HG02588 (cell line): ENCODE measurements at regions not wholly inside any gene's neighbourhood (a gene's known extent, or its start where the extent isn't known, plus 50 kb on each side); places are given as distances from the start of the nearest gene placed in this dataset.
A peak's percentile ranks its signal among the peaks of the same experiment; 100 is the strongest.

Experiments used
- ATAC-seq: cut with Tn5 transposase; IDR thresholded peaks from one replicate; pipeline ENCODE4 v1.9.1; 2021; ENCODE audit warnings: mild to moderate bottlenecking, moderate library complexity; ENCODE audit not compliant: unreplicated experiment

GRCh38 chr5:159385536-159385935 is 55.2 kb upstream of the IL12B start:
- no peak for ATAC-seq

DNA sequence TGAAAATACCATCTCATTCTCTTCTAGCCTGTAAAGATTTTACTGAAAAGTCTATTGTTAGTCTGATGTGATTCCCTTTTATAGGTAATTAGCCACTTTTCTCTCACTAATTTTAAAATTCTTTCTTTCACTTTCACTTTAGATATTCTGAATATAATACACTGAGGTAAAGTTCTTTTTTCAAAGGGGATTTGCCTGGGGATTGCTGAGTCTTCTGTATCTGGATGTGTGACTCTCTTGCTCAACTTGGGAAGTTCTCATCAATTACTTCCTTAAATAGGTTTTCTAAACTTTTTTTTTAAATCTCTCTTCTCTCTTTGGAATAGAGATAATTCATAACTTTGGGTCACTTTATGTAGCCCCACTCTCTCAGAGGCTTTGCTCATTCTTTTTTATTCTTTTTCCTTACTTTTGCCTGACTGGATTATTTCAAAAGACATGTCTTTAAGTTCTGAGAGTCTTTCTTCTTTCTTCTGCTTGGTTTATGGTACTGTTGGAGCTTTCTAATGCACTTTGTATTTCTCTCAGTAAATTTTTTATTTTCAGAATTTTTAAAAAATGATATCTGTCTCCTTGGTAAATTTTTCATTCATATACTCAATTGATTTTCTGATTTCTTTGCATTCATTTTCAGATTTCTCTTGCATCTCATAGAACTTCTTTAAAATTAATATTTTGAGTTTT is 55.9 kb upstream of the IL12B start:
- no peak for ATAC-seq

DNA sequence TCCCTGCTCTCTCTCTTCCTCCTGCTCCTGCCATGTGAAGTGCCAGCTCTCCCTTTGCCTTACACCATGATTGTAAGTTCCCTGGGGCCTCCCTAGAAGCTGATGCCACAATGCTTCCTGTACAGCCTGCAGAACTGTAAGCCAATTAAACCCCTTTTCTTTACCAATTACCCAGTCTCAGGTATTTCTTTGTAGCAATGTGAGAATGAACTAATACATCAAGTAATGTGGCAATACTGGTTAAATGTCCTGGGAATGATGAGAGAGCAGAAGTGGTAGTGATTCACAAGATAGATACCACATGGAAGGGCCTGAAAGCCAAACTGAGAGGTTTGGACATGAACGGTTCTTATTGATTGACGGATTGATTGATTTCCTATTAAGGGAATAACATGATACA is 62.6 kb upstream of the IL12B start:
- no peak for ATAC-seq

DNA sequence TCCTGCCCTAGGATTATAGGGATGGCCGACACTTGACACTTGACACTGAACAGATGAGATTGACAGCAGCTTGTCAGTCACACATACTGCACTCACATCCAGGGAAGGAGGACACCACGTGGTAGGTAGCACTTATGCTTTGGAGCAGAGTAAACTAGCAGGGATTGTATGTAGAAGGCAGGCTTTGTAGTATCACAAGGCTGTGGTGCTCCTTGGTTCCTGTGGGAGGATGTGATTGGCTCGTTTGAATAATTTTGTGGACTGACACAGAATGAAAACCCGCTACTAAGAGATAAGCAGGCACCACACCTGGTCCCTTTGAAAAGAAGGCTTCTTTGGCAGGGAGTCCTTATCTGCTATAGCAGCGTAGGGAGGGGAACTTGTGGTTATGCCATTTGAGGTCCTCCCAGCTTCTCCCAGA is 63.6 kb upstream of the IL12B start:
- no peak for ATAC-seq

DNA sequence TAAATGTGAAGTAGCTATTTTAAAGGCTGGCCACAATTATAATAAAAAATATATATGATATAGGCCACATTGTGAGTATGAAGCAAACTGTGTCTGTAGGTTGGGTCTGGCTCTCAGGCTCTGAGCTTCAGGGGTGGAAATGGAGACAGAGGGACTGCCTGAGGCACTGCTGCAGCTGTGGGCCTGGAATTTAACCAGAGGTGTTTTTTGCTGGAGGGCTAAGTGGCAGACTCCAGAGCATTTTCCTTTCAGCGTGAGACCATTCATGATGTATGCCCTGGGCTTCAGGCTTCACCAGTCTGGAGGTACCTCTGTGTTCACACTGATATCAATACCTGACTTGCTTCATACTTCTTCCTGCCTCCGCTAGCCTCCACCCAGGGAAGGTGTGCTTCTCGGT is 64.9 kb upstream of the IL12B start:
- no peak for ATAC-seq

DNA sequence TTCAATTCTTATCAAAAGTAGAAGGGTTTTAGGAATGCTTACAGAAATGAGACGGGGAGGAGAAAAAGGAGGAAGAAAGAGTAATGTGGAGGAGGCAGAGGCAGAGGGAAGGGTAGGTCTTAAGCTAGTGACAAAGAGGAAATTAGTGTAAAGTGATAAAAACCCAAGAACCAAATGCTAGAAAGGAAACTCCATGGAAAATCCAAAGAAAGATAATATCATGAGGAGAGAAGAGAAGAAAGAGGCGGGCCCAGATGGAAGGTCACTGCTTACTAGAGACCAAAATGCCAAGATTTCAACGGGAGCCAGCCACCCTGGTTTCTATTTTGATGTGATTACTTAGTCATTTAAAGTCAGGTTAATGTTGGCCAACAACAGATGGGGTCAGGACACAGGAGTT is 68.6 kb upstream of the IL12B start:
- ATAC-seq = no peak

DNA sequence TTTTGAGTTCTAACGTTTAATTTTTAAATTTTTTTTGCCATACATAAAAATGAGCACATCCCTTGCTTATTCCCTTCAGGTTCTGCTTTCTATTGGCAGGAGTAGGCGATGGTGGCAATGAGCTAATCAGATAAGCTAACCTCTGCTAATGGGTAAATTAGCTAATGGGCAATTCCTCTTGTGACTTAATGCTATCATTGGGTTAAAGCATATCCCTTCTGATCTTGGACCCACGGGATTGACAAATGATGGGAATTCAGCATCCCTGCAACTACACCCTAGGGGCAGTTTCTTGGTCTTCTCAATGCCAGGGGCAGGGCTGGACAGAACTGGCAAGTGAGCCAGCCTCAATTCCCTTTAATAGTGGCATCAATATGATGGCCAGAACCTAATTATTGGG is 70.2 kb upstream of the IL12B start:
- ATAC-seq = no peak

DNA sequence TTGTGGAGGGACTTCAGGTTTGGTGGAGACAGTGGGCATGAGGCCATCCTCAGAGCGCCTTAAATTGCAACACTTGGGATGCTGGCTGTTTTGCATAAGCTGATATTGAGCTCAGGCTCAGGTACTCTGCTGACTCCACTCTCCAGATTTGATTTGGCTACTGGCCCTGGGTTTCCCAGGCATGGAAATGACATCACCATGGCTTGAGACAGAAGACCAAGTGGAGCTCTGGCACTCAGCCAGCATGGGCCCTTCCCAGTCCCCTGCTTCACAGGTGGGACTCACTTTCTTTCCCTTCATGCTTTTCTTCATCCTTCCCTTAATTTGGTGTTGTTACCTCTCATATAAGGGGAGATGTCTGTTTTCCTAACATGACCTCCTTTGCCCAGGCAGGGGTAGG is 72.0 kb upstream of the IL12B start:
- no peak for ATAC-seq

- no peak for ATAC-seq
Observed at GRCh38 chr5:159402856-159403255, 72.6 kb upstream of the IL12B start.

GRCh38 chr5:159403906-159404681 is 73.8 kb upstream of the IL12B start:
- ATAC-seq = no peak

- ATAC-seq = peak; percentile 69
Observed at GRCh38 chr5:159405611-159406031, 75.3 kb upstream of the IL12B start.

GRCh38 chr5:159406571-159406970 is 76.3 kb upstream of the IL12B start:
- no peak for ATAC-seq

DNA sequence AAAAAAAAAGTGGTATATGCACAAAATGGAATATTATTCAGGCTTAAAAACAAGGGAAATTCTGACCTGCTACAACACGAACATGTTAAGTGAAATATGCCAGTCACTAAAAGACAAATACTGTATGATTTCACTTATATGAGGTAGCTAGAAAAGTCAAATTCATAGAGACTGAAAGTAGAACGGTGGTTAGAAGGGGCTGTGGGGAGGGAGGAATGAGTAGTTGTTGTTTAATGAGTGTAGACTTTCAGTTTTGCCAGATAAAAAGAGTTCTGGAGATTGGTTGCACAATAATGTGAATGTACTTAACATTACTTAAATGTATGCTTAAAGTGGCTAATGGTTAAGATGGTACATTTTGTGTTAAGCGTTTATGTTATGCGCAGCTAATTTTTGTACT is 79.5 kb upstream of the IL12B start:
- peak; percentile 49 for ATAC-seq

- no peak for ATAC-seq
Observed at GRCh38 chr5:159410480-159410879, 80.2 kb upstream of the IL12B start.

GRCh38 chr5:159411115-159411514 is 80.8 kb upstream of the IL12B start:
- no peak for ATAC-seq

DNA sequence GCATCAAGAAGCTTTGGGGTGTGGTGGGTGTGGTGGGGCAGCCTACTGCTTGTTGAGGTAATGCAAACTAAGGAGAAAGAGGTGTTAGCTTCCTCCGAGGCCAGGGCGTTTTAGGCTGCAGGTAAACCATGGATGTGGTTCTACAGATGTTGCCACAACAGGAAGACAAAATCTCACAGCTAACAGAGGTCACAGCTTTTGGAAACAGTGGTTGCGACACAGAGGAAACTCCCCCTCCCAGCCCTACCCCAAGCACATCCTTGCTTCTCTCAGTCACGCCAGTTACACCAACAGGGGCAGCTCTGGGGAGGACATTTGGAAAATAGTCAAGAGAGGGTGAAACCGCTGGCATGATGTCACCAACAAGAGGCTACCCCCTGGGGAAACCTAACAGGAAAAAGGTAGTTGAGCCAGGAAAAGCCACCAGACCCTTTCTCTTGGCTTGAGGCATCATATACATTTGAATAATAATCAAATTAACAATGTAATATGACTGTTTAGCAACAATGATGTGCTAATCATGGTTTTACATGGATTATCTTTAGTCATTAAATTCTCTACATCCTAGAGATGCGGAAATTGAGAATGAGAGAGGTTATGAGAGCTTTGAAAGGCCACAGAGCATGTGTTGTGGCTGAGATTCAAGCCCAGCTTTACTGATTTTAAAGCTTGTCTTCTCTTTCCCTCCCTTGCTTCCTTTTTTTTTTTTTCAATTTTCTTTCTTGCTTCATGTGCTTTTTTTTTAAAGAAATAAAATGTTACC is 82.2 kb upstream of the IL12B start:
- peak; percentile 55 for ATAC-seq

DNA sequence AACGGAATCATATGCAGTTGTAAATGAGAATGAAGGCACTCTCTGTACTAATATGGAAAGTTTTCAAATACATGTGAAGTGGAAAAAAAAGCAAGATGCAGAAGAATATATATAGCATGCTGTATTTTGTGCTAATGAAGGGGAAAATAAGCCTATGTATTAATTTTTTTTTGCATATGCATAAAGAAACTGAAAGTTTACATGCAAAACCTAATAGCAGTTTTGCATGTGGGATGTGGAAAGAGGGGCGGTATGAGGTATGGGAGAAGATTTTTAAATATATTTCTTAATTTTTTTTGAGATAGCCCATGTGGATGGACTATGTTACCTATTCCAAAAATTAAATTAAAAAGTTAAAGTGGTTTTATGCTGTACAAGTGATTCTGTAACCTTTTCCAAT is 83.7 kb upstream of the IL12B start:
- no peak for ATAC-seq

DNA sequence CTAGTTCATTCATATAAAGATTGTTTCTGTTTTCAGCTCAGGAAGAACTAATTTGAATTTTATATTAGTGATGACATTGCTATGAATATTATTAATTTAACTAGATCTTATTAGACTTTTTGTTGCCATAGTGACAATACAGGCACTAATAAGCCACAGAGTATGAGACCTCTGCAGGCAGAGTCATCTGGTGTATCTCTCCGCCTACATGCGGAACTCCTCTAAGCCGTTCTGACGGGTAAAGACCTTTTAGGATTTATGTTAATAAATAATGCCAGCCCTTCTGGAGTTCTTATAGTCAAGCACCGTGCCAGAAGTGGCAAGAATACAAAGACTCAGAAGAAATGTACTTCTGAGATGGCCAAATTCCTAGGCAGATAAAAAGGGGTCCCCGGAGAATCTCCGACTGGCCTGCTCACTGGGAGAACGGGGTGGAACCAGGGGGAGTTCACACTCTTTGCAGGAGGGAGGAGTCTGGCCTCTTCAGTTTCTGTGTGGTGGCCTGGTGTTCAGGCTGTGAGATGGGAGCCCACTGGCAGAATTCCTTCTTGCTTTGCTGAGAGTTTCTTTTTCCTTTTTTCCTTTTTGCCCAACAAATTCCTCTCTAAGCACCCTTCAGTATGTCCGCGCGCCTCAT is 85.1 kb upstream of the IL12B start:
- ATAC-seq = no peak

- ATAC-seq = no peak
Observed at GRCh38 chr5:159416438-159416837, 86.2 kb upstream of the IL12B start.

DNA sequence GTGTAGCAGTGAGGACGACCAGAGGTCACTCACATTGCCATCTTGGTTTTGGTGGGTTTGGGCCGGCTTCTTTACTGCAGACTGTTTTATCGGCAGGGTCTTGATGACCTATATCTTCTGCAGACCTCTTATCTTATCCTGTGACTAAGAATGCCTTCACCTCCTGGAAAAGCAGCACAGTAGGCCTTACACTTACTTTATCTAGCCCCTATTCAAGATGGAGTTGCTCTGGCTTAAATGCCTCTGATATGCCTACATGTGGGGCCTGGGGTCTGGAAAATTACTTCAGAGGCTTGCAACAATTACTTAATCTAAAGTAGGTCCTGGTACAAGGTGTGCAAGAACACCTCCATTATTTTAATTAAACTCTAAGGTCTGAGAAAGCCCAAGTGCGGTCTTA is 86.9 kb upstream of the IL12B start:
- no peak for ATAC-seq

- no peak for ATAC-seq
Observed at GRCh38 chr5:159419576-159419975, 89.3 kb upstream of the IL12B start.
